ENCODE measurements at regions not wholly inside any gene's neighbourhood (a gene's known extent, or its start where the extent isn't known, plus 50 kb on each side); places are given as distances from the start of the nearest gene placed in this dataset.
"Not testable (repeated sequence)": the region's sequence is repeated elsewhere in the genome, so short reads cannot be mapped to it uniquely, and the experiment has no call there.

DNA sequence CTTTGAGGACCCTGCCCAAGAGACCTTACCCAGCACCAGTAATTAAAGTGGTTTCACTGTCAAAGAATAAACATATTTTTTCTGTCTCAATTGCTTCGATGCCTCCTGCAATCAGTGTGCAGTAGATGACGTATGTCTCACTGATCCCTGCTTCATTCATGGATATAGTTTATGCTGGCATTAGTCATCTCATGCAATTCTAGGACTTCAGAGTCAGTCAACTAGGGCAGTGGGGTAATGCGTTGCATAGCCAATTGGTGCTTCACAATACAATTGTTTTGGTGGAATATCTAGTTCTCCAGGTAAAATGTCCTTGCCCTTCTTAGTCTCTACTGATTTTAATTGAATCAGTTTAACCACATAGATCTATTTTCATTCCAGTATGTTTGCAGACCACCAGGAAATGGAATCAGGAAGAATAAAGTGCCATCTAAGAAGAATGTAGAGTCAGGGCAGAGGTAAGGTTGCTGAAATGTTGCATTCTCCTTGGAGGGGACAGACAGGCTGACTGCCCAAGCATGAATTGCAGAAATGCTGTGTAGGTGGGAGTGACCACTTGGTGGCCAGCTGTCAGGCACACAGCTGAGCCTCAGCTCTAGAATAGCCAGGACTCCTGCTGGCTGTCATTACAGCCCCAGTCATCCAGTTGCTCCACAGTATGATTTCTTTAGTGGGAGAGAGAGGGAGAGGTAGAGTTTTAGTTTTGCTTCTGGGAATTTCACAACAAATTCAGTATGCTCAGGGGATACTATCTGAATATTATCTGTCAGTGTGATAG lies 73.5 kb upstream of the MEGF10 start:
- in situ Hi-C loops (cut with MboI): no loop called here
- Histone ChIP-seq H3K9me3 (ENCODE audit: low read depth) (no peaks in the 10 kb centered on the region), H3K79me2 (ENCODE audit: insufficient read depth) (no peaks in the 10 kb centered on the region), H3K4me3 (no peak overlapping the region), H3K27me3 (replicated peaks; ENCODE audit: insufficient read depth) (peaks cover 36% of the 10 kb centered on the region), H3K36me3 (ENCODE audit: low read depth) (no peaks in the 10 kb centered on the region), H3K9ac (no peak overlapping the region), H3K9me2 (ENCODE audit: insufficient read depth) (no peaks in the 10 kb centered on the region), H3K27ac (no peak overlapping the region), H4K20me1 (ENCODE audit: insufficient read depth) (no peaks in the 10 kb centered on the region), H3K4me1 (ENCODE audit: insufficient read depth) (no peaks in the 10 kb centered on the region), H3F3A (ENCODE audit: insufficient read depth) (no peaks in the 10 kb centered on the region), H2AFZ (no peak overlapping the region), H3K4me2 (ENCODE audit: unreplicated experiment) (no peak overlapping the region)
- no peak for DNase-seq
- TF ChIP-seq EZH2 (IDR thresholded peaks at IDR 0.05; ENCODE audit: insufficient read depth, poor library complexity, severe bottlenecking): no peak
- TF ChIP-seq EZH2phosphoT487 (IDR thresholded peaks at IDR 0.05; ENCODE audit: insufficient read depth, low read depth): no peak
- WGBS, 2 experiments (ENCODE audit: low coverage in 1 of 2, low lambda C conversion rate in 2 of 2, missing lambda C conversion rate in 2 of 2): 85 to 94% methylated on average over 3 of the region's 3 CpGs

GRCh38 chr5:127221936-127222335 lies 68.7 kb upstream of the MEGF10 start:
- WGBS, 2 experiments (ENCODE audit: low coverage in 1 of 2, low lambda C conversion rate in 2 of 2, missing lambda C conversion rate in 2 of 2): 15 to 27% methylated on average over 1 of the region's 1 CpG
- DNase-seq; H3K9me2 ChIP-seq (ENCODE audit: insufficient read depth): not testable (repeated sequence)

DNA sequence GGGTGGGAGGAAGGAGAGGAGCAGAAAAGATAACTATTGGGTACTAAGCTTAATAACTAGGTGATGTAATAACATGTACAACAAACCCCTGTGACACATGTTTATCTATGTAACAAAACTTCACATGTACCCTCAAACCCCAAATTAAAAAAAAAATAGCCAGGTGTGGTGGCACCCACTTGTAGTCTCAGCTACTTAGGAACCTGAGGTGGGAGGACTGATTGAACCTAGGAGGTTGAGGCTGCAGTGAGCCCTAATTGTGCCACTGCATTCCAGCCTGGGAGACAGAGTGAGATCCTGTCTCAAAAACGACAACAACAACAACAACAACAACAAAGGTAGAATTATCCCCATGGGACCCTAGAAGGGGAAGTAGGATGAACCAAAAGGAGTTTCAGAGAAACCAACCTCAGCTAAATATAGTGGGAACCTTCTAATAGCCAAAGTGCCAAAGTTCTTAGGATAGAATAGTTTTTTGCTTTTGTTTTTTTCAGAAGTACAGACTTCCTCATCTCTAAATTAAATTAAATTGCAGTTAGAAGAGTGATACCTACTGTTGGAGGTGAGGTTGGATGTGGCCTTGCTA lies 67.9 kb upstream of the MEGF10 start:
- 31 to 34% methylated on average over 1 of the region's 1 CpG for WGBS, 2 experiments (ENCODE audit: low coverage in 1 of 2, low lambda C conversion rate in 2 of 2, missing lambda C conversion rate in 2 of 2)
- in situ Hi-C loops (cut with MboI); DNase-seq: not testable (repeated sequence)

More at GRCh38 chr5:127221936-127222335, 68.7 kb upstream of the MEGF10 start:
- H3K27ac ChIP-seq; H3K9ac ChIP-seq; H3K79me2 ChIP-seq (ENCODE audit: insufficient read depth); H3F3A ChIP-seq (ENCODE audit: insufficient read depth); H3K4me3 ChIP-seq; H3K4me2 ChIP-seq (ENCODE audit: unreplicated experiment); H3K9me3 ChIP-seq (ENCODE audit: low read depth); H4K20me1 ChIP-seq (ENCODE audit: insufficient read depth); in situ Hi-C loops (cut with MboI); H2AFZ ChIP-seq; H3K36me3 ChIP-seq (ENCODE audit: low read depth); H3K4me1 ChIP-seq (ENCODE audit: insufficient read depth): not testable (repeated sequence)
- peaks cover 25% of the 10 kb centered on the region for H3K27me3 ChIP-seq (replicated peaks; ENCODE audit: insufficient read depth)

GRCh38 chr5:127223256-127223974 lies 67.2 kb upstream of the MEGF10 start:
- Histone ChIP-seq H3F3A (ENCODE audit: insufficient read depth) (peaks cover 2% of the 10 kb centered on the region; the same call in 1 of the 2 replicates), H3K9ac (no peak overlapping the region), H3K9me3 (ENCODE audit: low read depth) (no peaks in the 10 kb centered on the region), H3K9me2 (ENCODE audit: insufficient read depth) (no peaks in the 10 kb centered on the region), H4K20me1 (ENCODE audit: insufficient read depth) (no peaks in the 10 kb centered on the region), H3K4me2 (ENCODE audit: unreplicated experiment) (no peak overlapping the region), H3K79me2 (ENCODE audit: insufficient read depth) (no peaks in the 10 kb centered on the region), H3K4me3 (no peak overlapping the region), H3K27me3 (replicated peaks; ENCODE audit: insufficient read depth) (peaks cover 20% of the 10 kb centered on the region), H3K27ac (no peak overlapping the region), H3K4me1 (ENCODE audit: insufficient read depth) (no peaks in the 10 kb centered on the region), H2AFZ (no peak overlapping the region), H3K36me3 (ENCODE audit: low read depth) (no peaks in the 10 kb centered on the region)
- 31 to 47% methylated on average over 6 of the region's 6 CpGs for WGBS, 2 experiments (ENCODE audit: low coverage in 1 of 2, low lambda C conversion rate in 2 of 2, missing lambda C conversion rate in 2 of 2)
- in situ Hi-C loops (cut with MboI): no loop called here
- DNase-seq: no peak
- TF ChIP-seq EZH2 (IDR thresholded peaks at IDR 0.05; ENCODE audit: insufficient read depth, poor library complexity, severe bottlenecking) (no peak), EZH2phosphoT487 (IDR thresholded peaks at IDR 0.05; ENCODE audit: insufficient read depth, low read depth) (no peak)

More for the DNA sequence above, 67.9 kb upstream of the MEGF10 start:
- H3K9me3 ChIP-seq (ENCODE audit: low read depth); H3K4me1 ChIP-seq (ENCODE audit: insufficient read depth); H3K4me3 ChIP-seq; H3K79me2 ChIP-seq (ENCODE audit: insufficient read depth); H3K9me2 ChIP-seq (ENCODE audit: insufficient read depth); H3K9ac ChIP-seq; H3K36me3 ChIP-seq (ENCODE audit: low read depth); H3F3A ChIP-seq (ENCODE audit: insufficient read depth); H3K4me2 ChIP-seq (ENCODE audit: unreplicated experiment); H2AFZ ChIP-seq; H4K20me1 ChIP-seq (ENCODE audit: insufficient read depth); H3K27ac ChIP-seq: not testable (repeated sequence)
- peaks cover 20% of the 10 kb centered on the region for H3K27me3 ChIP-seq (replicated peaks; ENCODE audit: insufficient read depth)
